ENCODE measurements at regions not wholly inside any gene's neighbourhood (a gene's known extent, or its start where the extent isn't known, plus 50 kb on each side); places are given as distances from the start of the nearest gene placed in this dataset.

- ATAC-seq (ENCODE audit: low read depth) = no peak
- no peak for DNase-seq (ENCODE audit: low spot score)
- TF ChIP-seq CTCF (IDR thresholded peaks at IDR 0.05; ENCODE audit: poor library complexity, severe bottlenecking) = no peak
- no peaks in the 10 kb centered on the region for H3K9me3 ChIP-seq (ENCODE audit: severe bottlenecking)
- H3K27ac ChIP-seq (ENCODE audit: poor library complexity, severe bottlenecking) = no peak overlapping the region
- no peak overlapping the region for H3K4me3 ChIP-seq (ENCODE audit: severe bottlenecking)
- no peaks in the 10 kb centered on the region for H3K36me3 ChIP-seq (ENCODE audit: low read depth)
- H3K4me1 ChIP-seq (ENCODE audit: insufficient read depth, poor library complexity, severe bottlenecking) = no peaks in the 10 kb centered on the region
- H3K27me3 ChIP-seq (ENCODE audit: insufficient read depth, poor library complexity, severe bottlenecking) = no peaks in the 10 kb centered on the region
Measured at GRCh38 chr9:104025945-104026344, 68.2 kb upstream of the SMC2 start.

GRCh38 chr9:104027295-104027694, 66.8 kb upstream of the SMC2 start:
- ATAC-seq (ENCODE audit: low read depth) (no peak), DNase-seq (ENCODE audit: low spot score) (no peak)
- Histone ChIP-seq H3K36me3 (ENCODE audit: low read depth) (no peaks in the 10 kb centered on the region), H3K4me1 (ENCODE audit: insufficient read depth, poor library complexity, severe bottlenecking) (no peaks in the 10 kb centered on the region), H3K9me3 (ENCODE audit: severe bottlenecking) (no peaks in the 10 kb centered on the region), H3K27ac (ENCODE audit: poor library complexity, severe bottlenecking) (no peak overlapping the region), H3K4me3 (ENCODE audit: severe bottlenecking) (no peak overlapping the region), H3K27me3 (ENCODE audit: insufficient read depth, poor library complexity, severe bottlenecking) (no peaks in the 10 kb centered on the region)
- no peak for TF ChIP-seq CTCF (IDR thresholded peaks at IDR 0.05; ENCODE audit: poor library complexity, severe bottlenecking)

GRCh38 chr9:104028827-104029226, 65.3 kb upstream of the SMC2 start:
- H3K36me3 ChIP-seq (ENCODE audit: low read depth) = no peaks in the 10 kb centered on the region
- TF ChIP-seq CTCF (IDR thresholded peaks at IDR 0.05; ENCODE audit: poor library complexity, severe bottlenecking) = no peak
- H3K4me3 ChIP-seq (ENCODE audit: severe bottlenecking) = no peak overlapping the region
- H3K27me3 ChIP-seq (ENCODE audit: insufficient read depth, poor library complexity, severe bottlenecking) = no peaks in the 10 kb centered on the region
- no peaks in the 10 kb centered on the region for H3K4me1 ChIP-seq (ENCODE audit: insufficient read depth, poor library complexity, severe bottlenecking)
- no peak overlapping the region for H3K27ac ChIP-seq (ENCODE audit: poor library complexity, severe bottlenecking)
- H3K9me3 ChIP-seq (ENCODE audit: severe bottlenecking) = no peaks in the 10 kb centered on the region
- ATAC-seq (ENCODE audit: low read depth) = no peak
- no peak for DNase-seq (ENCODE audit: low spot score)

Data from RWPE2 (cell line).